ENCODE measurements at regions not wholly inside any gene's neighbourhood (a gene's known extent, or its start where the extent isn't known, plus 50 kb on each side); places are given as distances from the start of the nearest gene placed in this dataset.

DNA sequence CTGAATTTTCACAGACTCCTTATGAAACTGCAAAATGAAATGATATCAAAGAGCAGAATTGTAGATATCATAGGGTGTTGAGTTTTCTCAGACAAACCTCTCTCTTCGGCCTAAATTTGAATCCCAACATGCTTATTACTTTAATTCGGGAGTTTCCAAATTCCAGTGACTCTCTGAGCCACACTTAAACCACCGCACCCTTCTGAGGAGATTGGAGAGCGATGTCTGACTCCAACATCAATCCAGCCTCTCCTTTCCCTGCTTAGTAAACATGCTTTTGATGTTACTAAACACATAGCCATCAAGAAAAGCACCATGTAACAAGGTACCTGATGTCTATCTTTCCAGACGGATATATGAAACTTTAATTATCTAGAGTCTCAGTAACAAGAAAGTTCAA is 103.1 kb upstream of the ARHGAP28 start:
- no peak for TF ChIP-seq FOXM1 (IDR thresholded peaks at IDR 0.05; ENCODE audit: borderline replicate concordance, low read depth)
- TF ChIP-seq TCF12 (IDR thresholded peaks at IDR 0.05; ENCODE audit: low read depth), result no peak
- no peak for TF ChIP-seq RAD21 (IDR thresholded peaks at IDR 0.05; ENCODE audit: low read depth)
- TF ChIP-seq NFIC (IDR thresholded peaks at IDR 0.05), result no peak
- TF ChIP-seq TAF1 (IDR thresholded peaks at IDR 0.05; ENCODE audit: low read depth), result no peak
- TF ChIP-seq ZBTB7A (IDR thresholded peaks at IDR 0.05; ENCODE audit: low read depth), result no peak
- TF ChIP-seq CREB1 (IDR thresholded peaks at IDR 0.05; ENCODE audit: low read depth), result no peak
- no peak for TF ChIP-seq EGR1 (IDR thresholded peaks at IDR 0.05)
- TF ChIP-seq CEBPB (IDR thresholded peaks at IDR 0.05), result no peak
- no peak for TF ChIP-seq TEAD4 (IDR thresholded peaks at IDR 0.05)
- no peak for TF ChIP-seq EP300 (IDR thresholded peaks at IDR 0.05; ENCODE audit: borderline replicate concordance)
- TF ChIP-seq, protein P1, sequence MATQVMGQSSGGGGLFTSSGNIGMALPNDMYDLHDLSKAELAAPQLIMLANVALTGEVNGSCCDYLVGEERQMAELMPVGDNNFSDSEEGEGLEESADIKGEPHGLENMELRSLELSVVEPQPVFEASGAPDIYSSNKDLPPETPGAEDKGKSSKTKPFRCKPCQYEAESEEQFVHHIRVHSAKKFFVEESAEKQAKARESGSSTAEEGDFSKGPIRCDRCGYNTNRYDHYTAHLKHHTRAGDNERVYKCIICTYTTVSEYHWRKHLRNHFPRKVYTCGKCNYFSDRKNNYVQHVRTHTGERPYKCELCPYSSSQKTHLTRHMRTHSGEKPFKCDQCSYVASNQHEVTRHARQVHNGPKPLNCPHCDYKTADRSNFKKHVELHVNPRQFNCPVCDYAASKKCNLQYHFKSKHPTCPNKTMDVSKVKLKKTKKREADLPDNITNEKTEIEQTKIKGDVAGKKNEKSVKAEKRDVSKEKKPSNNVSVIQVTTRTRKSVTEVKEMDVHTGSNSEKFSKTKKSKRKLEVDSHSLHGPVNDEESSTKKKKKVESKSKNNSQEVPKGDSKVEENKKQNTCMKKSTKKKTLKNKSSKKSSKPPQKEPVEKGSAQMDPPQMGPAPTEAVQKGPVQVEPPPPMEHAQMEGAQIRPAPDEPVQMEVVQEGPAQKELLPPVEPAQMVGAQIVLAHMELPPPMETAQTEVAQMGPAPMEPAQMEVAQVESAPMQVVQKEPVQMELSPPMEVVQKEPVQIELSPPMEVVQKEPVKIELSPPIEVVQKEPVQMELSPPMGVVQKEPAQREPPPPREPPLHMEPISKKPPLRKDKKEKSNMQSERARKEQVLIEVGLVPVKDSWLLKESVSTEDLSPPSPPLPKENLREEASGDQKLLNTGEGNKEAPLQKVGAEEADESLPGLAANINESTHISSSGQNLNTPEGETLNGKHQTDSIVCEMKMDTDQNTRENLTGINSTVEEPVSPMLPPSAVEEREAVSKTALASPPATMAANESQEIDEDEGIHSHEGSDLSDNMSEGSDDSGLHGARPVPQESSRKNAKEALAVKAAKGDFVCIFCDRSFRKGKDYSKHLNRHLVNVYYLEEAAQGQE (IDR thresholded peaks at IDR 0.05; ENCODE audit: low read depth), result no peak
- TF ChIP-seq, protein P2, sequence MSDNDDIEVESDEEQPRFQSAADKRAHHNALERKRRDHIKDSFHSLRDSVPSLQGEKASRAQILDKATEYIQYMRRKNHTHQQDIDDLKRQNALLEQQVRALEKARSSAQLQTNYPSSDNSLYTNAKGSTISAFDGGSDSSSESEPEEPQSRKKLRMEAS (IDR thresholded peaks at IDR 0.05), result no peak
- no peak for TF ChIP-seq YY1 (IDR thresholded peaks at IDR 0.05; ENCODE audit: low read depth)
- TF ChIP-seq, protein P3, sequence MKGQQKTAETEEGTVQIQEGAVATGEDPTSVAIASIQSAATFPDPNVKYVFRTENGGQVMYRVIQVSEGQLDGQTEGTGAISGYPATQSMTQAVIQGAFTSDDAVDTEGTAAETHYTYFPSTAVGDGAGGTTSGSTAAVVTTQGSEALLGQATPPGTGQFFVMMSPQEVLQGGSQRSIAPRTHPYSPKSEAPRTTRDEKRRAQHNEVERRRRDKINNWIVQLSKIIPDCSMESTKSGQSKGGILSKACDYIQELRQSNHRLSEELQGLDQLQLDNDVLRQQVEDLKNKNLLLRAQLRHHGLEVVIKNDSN (IDR thresholded peaks at IDR 0.05), result no peak

DNA sequence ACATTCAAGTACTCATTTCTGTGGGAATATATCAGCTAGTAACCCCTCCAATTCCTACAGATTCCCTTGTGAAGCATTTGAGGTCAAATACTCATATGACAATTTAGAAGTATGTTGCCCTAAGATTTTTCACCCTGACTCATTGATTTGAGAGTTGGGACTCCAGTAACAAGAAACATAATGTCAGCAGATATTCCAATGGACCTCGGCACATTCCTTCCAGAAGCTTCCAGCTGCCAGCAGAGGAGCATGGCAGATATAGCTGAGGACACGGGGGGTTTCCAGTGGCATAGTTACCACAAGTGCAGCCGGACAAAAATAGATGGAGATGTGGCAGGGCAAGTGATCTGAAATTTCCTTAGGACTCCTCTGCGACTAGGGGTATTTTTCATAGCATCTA is 101.9 kb upstream of the ARHGAP28 start:
- TF ChIP-seq EP300 (IDR thresholded peaks at IDR 0.05; ENCODE audit: borderline replicate concordance), result no peak
- no peak for TF ChIP-seq ZBTB7A (IDR thresholded peaks at IDR 0.05; ENCODE audit: low read depth)
- TF ChIP-seq, protein P3 (IDR thresholded peaks at IDR 0.05), result no peak
- TF ChIP-seq, protein P2 (IDR thresholded peaks at IDR 0.05), result no peak
- TF ChIP-seq CREB1 (IDR thresholded peaks at IDR 0.05; ENCODE audit: low read depth), result no peak
- no peak for TF ChIP-seq YY1 (IDR thresholded peaks at IDR 0.05; ENCODE audit: low read depth)
- TF ChIP-seq CEBPB (IDR thresholded peaks at IDR 0.05), result no peak
- no peak for TF ChIP-seq TCF12 (IDR thresholded peaks at IDR 0.05; ENCODE audit: low read depth)
- TF ChIP-seq, protein P1 (IDR thresholded peaks at IDR 0.05; ENCODE audit: low read depth), result no peak
- no peak for TF ChIP-seq RAD21 (IDR thresholded peaks at IDR 0.05; ENCODE audit: low read depth)
- TF ChIP-seq EGR1 (IDR thresholded peaks at IDR 0.05), result no peak
- TF ChIP-seq NFIC (IDR thresholded peaks at IDR 0.05), result no peak
- TF ChIP-seq TAF1 (IDR thresholded peaks at IDR 0.05; ENCODE audit: low read depth), result no peak
- TF ChIP-seq TEAD4 (IDR thresholded peaks at IDR 0.05), result no peak
- TF ChIP-seq FOXM1 (IDR thresholded peaks at IDR 0.05; ENCODE audit: borderline replicate concordance, low read depth), result no peak

DNA sequence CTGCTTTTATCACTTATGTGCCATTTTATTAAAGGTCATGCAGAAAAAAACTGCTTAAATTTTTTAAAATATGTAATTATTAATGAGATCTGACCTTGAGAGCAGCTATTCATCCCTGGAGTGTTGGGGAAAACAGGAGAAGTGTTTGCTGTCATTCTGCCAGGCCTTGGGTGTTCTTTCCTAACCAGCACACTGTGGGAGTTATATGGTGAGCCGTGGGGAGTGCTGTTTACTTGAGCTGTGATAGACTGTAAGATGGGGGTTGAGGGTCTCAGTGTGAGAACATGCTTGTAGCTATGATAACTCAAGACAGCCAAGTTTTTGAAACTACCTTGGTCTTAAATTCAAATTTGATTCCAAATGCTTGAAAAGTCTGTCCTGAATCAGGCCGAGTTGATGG is 101.3 kb upstream of the ARHGAP28 start:
- TF ChIP-seq, protein P1 (IDR thresholded peaks at IDR 0.05; ENCODE audit: low read depth), result no peak
- no peak for TF ChIP-seq EGR1 (IDR thresholded peaks at IDR 0.05)
- TF ChIP-seq CREB1 (IDR thresholded peaks at IDR 0.05; ENCODE audit: low read depth), result no peak
- no peak for TF ChIP-seq EP300 (IDR thresholded peaks at IDR 0.05; ENCODE audit: borderline replicate concordance)
- TF ChIP-seq TCF12 (IDR thresholded peaks at IDR 0.05; ENCODE audit: low read depth), result no peak
- no peak for TF ChIP-seq YY1 (IDR thresholded peaks at IDR 0.05; ENCODE audit: low read depth)
- TF ChIP-seq, protein P3 (IDR thresholded peaks at IDR 0.05), result no peak

DNA sequence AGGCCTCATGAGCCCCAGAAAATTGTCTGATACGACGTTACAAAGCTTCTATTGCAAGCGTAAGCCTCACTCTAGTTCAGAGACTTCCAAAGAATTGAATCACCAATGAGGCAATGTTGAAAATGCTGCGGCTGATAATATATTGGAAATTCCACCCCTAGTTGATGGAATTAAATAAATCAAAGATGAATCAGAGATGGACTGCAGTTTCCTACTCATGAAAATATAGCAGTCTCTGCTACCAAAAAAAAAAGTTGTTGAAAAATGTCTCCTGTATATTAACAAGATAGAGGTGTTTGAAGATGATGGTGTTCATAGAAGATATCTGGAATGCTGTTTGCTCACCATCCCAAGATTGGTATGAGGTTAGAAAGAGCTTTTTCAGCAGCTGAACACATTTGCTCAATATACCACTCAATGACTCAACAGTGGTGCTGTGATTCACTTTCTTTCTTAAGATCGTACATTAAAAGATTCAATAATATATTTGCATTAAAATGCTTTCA is 99.8 kb upstream of the ARHGAP28 start:
- TF ChIP-seq, protein P3 (IDR thresholded peaks at IDR 0.05), result no peak
- TF ChIP-seq, protein P2 (IDR thresholded peaks at IDR 0.05), result no peak
- no peak for TF ChIP-seq CEBPB (IDR thresholded peaks at IDR 0.05)

Measured in Ishikawa (cell line).